Kidney (tissue), 13 donors: ENCODE measurements at regions not wholly inside any gene's neighbourhood (a gene's known extent, or its start where the extent isn't known, plus 50 kb on each side); places are given as distances from the start of the nearest gene placed in this dataset.

Experiments used
- DNase-seq, 5 donors: peaks; one replicate each; pipeline ENCODE4 v3.0.0-alpha.2; 2013 to 2020
- FAIRE-seq: peaks from 2 replicates; lab custom pipeline; 2012; peaks lifted over from hg19 to GRCh38; lab: Jason Lieb, UNC
- H3K27ac ChIP-seq, 2 donors: one replicate each; pipeline ENCODE4 v1.7.0; 2013; ENCODE audit warnings: low read depth in 2 of 2, low read length in 2 of 2, inconsistent platforms in 1 of 2
- H3K27me3 ChIP-seq: one replicate; pipeline ENCODE4 v1.7.1; 2013; ENCODE audit warnings: low read length, inconsistent platforms; ENCODE audit not compliant: control insufficient read depth, insufficient read depth
- H3K36me3 ChIP-seq, 3 donors: one replicate each; pipeline versions ENCODE4 v1.7.0 to v1.7.1; 2013; ENCODE audit warnings: low read length in 3 of 3, control low read depth in 1 of 3, inconsistent platforms in 1 of 3; ENCODE audit not compliant: insufficient read depth in 3 of 3, control insufficient read depth in 2 of 3
- H3K4me1 ChIP-seq, 3 donors: one replicate each; pipeline versions ENCODE4 v1.7.0 to v1.7.1; 2013; ENCODE audit warnings: low read length in 3 of 3, inconsistent platforms in 1 of 3, low read depth in 1 of 3; ENCODE audit not compliant: control insufficient read depth in 2 of 3, insufficient read depth in 2 of 3
- H3K4me3 ChIP-seq, 3 donors: one replicate each; pipeline versions ENCODE4 v1.7.0 to v1.8.1; 2013; ENCODE audit warnings: low read length in 3 of 3, control low read depth in 1 of 3, inconsistent platforms in 1 of 3
- H3K9ac ChIP-seq, 3 donors: one replicate each; pipeline versions ENCODE4 v1.7.0 to v1.7.1; 2013; ENCODE audit warnings: low read length in 3 of 3, control low read depth in 1 of 3, inconsistent platforms in 1 of 3
- H3K9me3 ChIP-seq, 3 donors: one replicate each; pipeline versions ENCODE4 v1.7.0 to v1.7.1; 2013; ENCODE audit warnings: low read length in 3 of 3, control low read depth in 1 of 3, inconsistent platforms in 1 of 3; ENCODE audit not compliant: control insufficient read depth in 2 of 3, insufficient read depth in 1 of 3
- CTCF ChIP-seq: IDR thresholded peaks from 3 replicates; pipeline ENCODE4 v1.5.1; 2012; ENCODE audit warnings: mild to moderate bottlenecking, moderate library complexity, borderline replicate concordance; ENCODE audit not compliant: insufficient read depth; ENCODE audit errors: extremely low read depth
- intact Hi-C: fragments of 100-400 bp; cut with DNase I; formaldehyde crosslinking; loops from one replicate; pipeline ENCODE4 v1.11.1; 2022
- donor health status: control.
- donor health status: control.
- donor health status: control.
- donor health status: control.
- donor health status: control.
- donor health status: DM: yes; HTN: yes; CAD: no.
- donor health status: Normal renal cell carcinoma (clear cell type).

GRCh38 chr7:130930681-130931080 lies 196.7 kb upstream of the KLF14 start:
- no peaks in the 10 kb centered on the region for H3K27me3 ChIP-seq
- peaks cover 0 to 7% (median 3%) of the 10 kb centered on the region in 3 donors for H3K36me3 ChIP-seq
- no peak overlapping the region for H3K9ac ChIP-seq
- H3K4me3 ChIP-seq, result no peak overlapping the region
- H3K9me3 ChIP-seq, result no peaks in the 10 kb centered on the region
- FAIRE-seq, result no peak
- intact Hi-C loops, result no loop called here
- no peak for TF ChIP-seq CTCF
- H3K4me1 ChIP-seq, result peaks cover 0 to 17% (median 13%) of the 10 kb centered on the region in 3 donors
- DNase-seq, result no peak
- H3K27ac ChIP-seq, result peak overlapping the region in 1 of 2 donors; percentile 48

- TF ChIP-seq CTCF, result no peak
- peaks cover 0 to 10% (median 3%) of the 10 kb centered on the region in 3 donors for H3K36me3 ChIP-seq
- H3K4me3 ChIP-seq, result no peak overlapping the region
- peaks cover 0 to 11% (median 9%) of the 10 kb centered on the region in 3 donors for H3K4me1 ChIP-seq
- H3K27me3 ChIP-seq, result no peaks in the 10 kb centered on the region
- H3K9ac ChIP-seq, result no peak overlapping the region
- FAIRE-seq (no peak), DNase-seq (no peak)
- intact Hi-C loops, result no loop called here
- no peaks in the 10 kb centered on the region for H3K9me3 ChIP-seq
- no peak overlapping the region for H3K27ac ChIP-seq
These were observed 197.4 kb upstream of the KLF14 start for GRCh38 chr7:130931423-130931822.

GRCh38 chr7:130932088-130932487 lies 198.1 kb upstream of the KLF14 start:
- peaks cover 0 to 10% (median 9%) of the 10 kb centered on the region in 3 donors for H3K4me1 ChIP-seq
- no peak overlapping the region for H3K27ac ChIP-seq
- intact Hi-C loops, result no loop called here
- no peaks in the 10 kb centered on the region for H3K9me3 ChIP-seq
- no peak overlapping the region for H3K4me3 ChIP-seq
- no peaks in the 10 kb centered on the region for H3K27me3 ChIP-seq
- FAIRE-seq, result no peak
- no peak for DNase-seq
- no peak for TF ChIP-seq CTCF
- peaks cover 0 to 9% (median 3%) of the 10 kb centered on the region in 3 donors for H3K36me3 ChIP-seq
- H3K9ac ChIP-seq, result no peak overlapping the region
